ENCODE measurements at regions not wholly inside any gene's neighbourhood (a gene's known extent, or its start where the extent isn't known, plus 50 kb on each side); places are given as distances from the start of the nearest gene placed in this dataset.

DNA sequence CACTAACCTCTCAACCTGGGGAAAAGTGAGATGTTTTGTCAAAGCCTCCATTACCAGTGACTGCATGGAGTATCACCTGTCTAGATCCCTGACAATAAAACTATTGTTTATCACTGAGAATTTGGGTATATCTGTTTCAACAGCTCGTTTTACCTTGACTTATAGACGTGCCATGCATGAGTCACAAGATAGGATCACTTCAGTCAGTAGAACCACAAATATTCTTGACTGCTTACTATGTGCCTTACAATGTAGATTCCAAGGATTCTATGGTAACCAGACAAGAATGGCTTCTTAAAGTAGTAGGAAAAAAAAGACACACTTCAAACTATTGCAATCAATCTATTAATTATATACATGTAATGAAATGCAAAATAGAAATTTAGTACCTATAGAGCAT lies 55.7 kb upstream of the GRM7 start:
- H3K4me3 Mint-ChIP-seq, result no peak overlapping the region
- Histone ChIP-seq H3K36me3 (ENCODE audit: control insufficient read depth, insufficient read depth, low read length) (no peaks in the 10 kb centered on the region), H3K4me3 (ENCODE audit: low read length) (no peak overlapping the region), H3K4me1 (ENCODE audit: control insufficient read depth, insufficient read depth, low read length) (no peaks in the 10 kb centered on the region), H3K27ac (ENCODE audit: low read depth, low read length) (no peak overlapping the region), H3K9me3 (ENCODE audit: control insufficient read depth, low read length) (no peaks in the 10 kb centered on the region), H3K27me3 (ENCODE audit: control insufficient read depth, insufficient read depth, low read length, poor library complexity, severe bottlenecking) (no peaks in the 10 kb centered on the region), H3K9ac (ENCODE audit: extremely low read depth, low read length, poor library complexity, severe bottlenecking) (no peak overlapping the region)
- H3K9me3 Mint-ChIP-seq, result no peaks in the 10 kb centered on the region
- DNase-seq, result no peak
- H3K27me3 Mint-ChIP-seq (ENCODE audit: insufficient read depth), result no peaks in the 10 kb centered on the region
- no peaks in the 10 kb centered on the region for H3K36me3 Mint-ChIP-seq (ENCODE audit: low read depth)
- 83 to 92% methylated on average over 2 of the region's 2 CpGs for WGBS, 2 experiments (ENCODE audit: insufficient coverage in 1 of 2, insufficient read length in 1 of 2)
- no peak for TF ChIP-seq CTCF (conservative IDR thresholded peaks at IDR 0.05)
- no peaks in the 10 kb centered on the region for H3K4me1 Mint-ChIP-seq
- H3K27ac Mint-ChIP-seq, result no peak overlapping the region

- WGBS, 2 experiments (ENCODE audit: insufficient coverage in 1 of 2, insufficient read length in 1 of 2), result 84 to 100% methylated on average over 2 to 3 of the region's 3 CpGs
- H3K9me3 Mint-ChIP-seq, result no peaks in the 10 kb centered on the region
- Histone ChIP-seq H3K27me3 (ENCODE audit: control insufficient read depth, insufficient read depth, low read length, poor library complexity, severe bottlenecking) (no peaks in the 10 kb centered on the region), H3K9ac (ENCODE audit: extremely low read depth, low read length, poor library complexity, severe bottlenecking) (no peak overlapping the region), H3K4me1 (ENCODE audit: control insufficient read depth, insufficient read depth, low read length) (no peaks in the 10 kb centered on the region), H3K9me3 (ENCODE audit: control insufficient read depth, low read length) (no peaks in the 10 kb centered on the region), H3K4me3 (ENCODE audit: low read length) (no peak overlapping the region), H3K36me3 (ENCODE audit: control insufficient read depth, insufficient read depth, low read length) (no peaks in the 10 kb centered on the region), H3K27ac (ENCODE audit: low read depth, low read length) (no peak overlapping the region)
- H3K4me1 Mint-ChIP-seq, result no peaks in the 10 kb centered on the region
- no peak for DNase-seq
- H3K27me3 Mint-ChIP-seq (ENCODE audit: insufficient read depth), result no peaks in the 10 kb centered on the region
- H3K36me3 Mint-ChIP-seq (ENCODE audit: low read depth), result no peaks in the 10 kb centered on the region
- H3K27ac Mint-ChIP-seq, result no peak overlapping the region
- H3K4me3 Mint-ChIP-seq, result no peak overlapping the region
- no peak for TF ChIP-seq CTCF (conservative IDR thresholded peaks at IDR 0.05)
Measured at GRCh38 chr3:6806991-6807390, 53.9 kb upstream of the GRM7 start.

DNA sequence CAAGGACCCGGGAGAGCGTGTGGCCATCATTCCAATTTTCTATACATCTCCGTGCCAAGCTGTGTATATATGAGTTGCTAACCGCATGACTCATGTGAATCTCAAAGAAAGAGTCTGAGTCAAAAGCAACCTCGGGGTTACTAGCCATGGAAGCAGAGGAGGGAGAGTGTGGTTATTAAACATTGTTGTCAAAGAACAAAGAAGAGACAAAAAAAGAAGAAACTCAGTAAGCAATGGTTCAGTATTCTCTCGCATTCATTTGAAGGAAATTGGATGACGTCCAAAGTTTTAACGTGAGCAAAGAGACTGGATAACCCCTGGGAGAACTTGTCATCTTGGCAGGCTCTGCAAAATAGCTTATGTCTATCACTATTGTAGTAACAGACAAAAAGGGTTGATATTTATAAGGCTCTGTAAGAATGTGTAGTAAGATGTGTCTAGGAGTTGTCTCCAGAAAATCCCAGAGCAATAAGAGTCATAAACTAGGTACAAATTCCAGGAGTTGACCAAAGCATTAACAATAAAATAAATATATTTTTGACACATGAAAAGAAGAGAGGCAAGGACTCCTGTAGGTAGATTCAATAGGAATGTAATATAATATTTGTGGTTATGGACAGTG lies 52.8 kb upstream of the GRM7 start:
- Mint-ChIP-seq H3K9me3 (no peaks in the 10 kb centered on the region), H3K27ac (no peak overlapping the region), H3K36me3 (ENCODE audit: low read depth) (no peaks in the 10 kb centered on the region), H3K27me3 (ENCODE audit: insufficient read depth) (no peaks in the 10 kb centered on the region), H3K4me1 (no peaks in the 10 kb centered on the region), H3K4me3 (no peak overlapping the region)
- peak overlapping the region; percentile 12 for H3K27ac ChIP-seq (ENCODE audit: low read depth, low read length)
- no peak for DNase-seq
- no peaks in the 10 kb centered on the region for H3K9me3 ChIP-seq (ENCODE audit: control insufficient read depth, low read length)
- no peak overlapping the region for H3K9ac ChIP-seq (ENCODE audit: extremely low read depth, low read length, poor library complexity, severe bottlenecking)
- H3K36me3 ChIP-seq (ENCODE audit: control insufficient read depth, insufficient read depth, low read length), result no peaks in the 10 kb centered on the region
- no peak for TF ChIP-seq CTCF (conservative IDR thresholded peaks at IDR 0.05)
- no peak overlapping the region for H3K4me3 ChIP-seq (ENCODE audit: low read length)
- H3K4me1 ChIP-seq (ENCODE audit: control insufficient read depth, insufficient read depth, low read length), result no peaks in the 10 kb centered on the region
- WGBS, 2 experiments (ENCODE audit: insufficient coverage in 1 of 2, insufficient read length in 1 of 2), result 76 to 91% methylated on average over 2 to 8 of the region's 8 CpGs
- no peaks in the 10 kb centered on the region for H3K27me3 ChIP-seq (ENCODE audit: control insufficient read depth, insufficient read depth, low read length, poor library complexity, severe bottlenecking)

Data from endodermal cell (in vitro differentiated cells).